ENCODE measurements at regions not wholly inside any gene's neighbourhood (a gene's known extent, or its start where the extent isn't known, plus 50 kb on each side); places are given as distances from the start of the nearest gene placed in this dataset.

- Histone ChIP-seq H4K20me1 (ENCODE audit: insufficient read depth) (no peaks in the 10 kb centered on the region), H3K9me2 (ENCODE audit: insufficient read depth) (no peaks in the 10 kb centered on the region), H3K4me2 (no peak overlapping the region), H3K27me3 (ENCODE audit: insufficient read depth, low read depth) (no peaks in the 10 kb centered on the region), H2AFZ (no peak overlapping the region), H3K9me3 (ENCODE audit: insufficient read depth, low read depth) (no peaks in the 10 kb centered on the region), H3K79me2 (ENCODE audit: low read depth) (no peaks in the 10 kb centered on the region), H3K36me3 (ENCODE audit: low read depth) (no peaks in the 10 kb centered on the region), H3K4me1 (replicated peaks; ENCODE audit: insufficient read depth) (no peaks in the 10 kb centered on the region), H3K27ac (no peak overlapping the region), H3K4me3 (no peak overlapping the region), H3F3A (ENCODE audit: insufficient read depth, low read depth) (no peaks in the 10 kb centered on the region)
- no peak for TF ChIP-seq CTCF (conservative IDR thresholded peaks at IDR 0.05)
- TF ChIP-seq EZH2 (IDR thresholded peaks at IDR 0.05; ENCODE audit: low read depth), result no peak
- intact Hi-C loops (cut with micrococcal nuclease; ENCODE audit: unreplicated experiment), result no loop called here
- no peak for DNase-seq
- ChIA-PET CTCF (no interaction called here), POLR2A (ENCODE audit: unreplicated experiment) (no interaction called here)
- no TSS peak for BruUV-seq (replicated peaks)
Observed at GRCh38 chrX:43003204-43003565, 225.2 kb upstream of the PPP1R2C start.

DNA sequence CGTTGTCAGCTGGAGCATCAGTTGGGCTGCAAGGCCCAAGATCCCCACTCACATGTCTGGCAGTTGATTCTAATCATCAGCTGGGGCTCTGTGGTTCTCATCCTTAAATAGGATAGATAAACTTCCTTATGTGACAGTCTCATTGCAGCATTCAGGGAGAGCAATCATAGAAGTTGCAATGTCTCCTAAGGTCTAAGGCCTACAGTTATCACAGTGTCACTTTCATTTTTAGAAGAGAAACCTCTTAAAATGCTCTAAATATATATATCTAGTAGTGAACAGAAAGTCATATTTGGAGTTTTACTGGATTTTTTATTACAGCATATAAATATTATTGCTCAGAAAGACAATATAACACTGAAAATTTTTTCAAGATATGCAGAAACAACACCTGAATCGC lies 226.0 kb upstream of the PPP1R2C start:
- DNase-seq, result no peak
- Histone ChIP-seq H3K9me2 (ENCODE audit: insufficient read depth) (no peaks in the 10 kb centered on the region), H3F3A (ENCODE audit: insufficient read depth, low read depth) (no peaks in the 10 kb centered on the region), H3K4me1 (replicated peaks; ENCODE audit: insufficient read depth) (no peaks in the 10 kb centered on the region), H3K4me2 (no peak overlapping the region), H3K27me3 (ENCODE audit: insufficient read depth, low read depth) (no peaks in the 10 kb centered on the region), H3K79me2 (ENCODE audit: low read depth) (no peaks in the 10 kb centered on the region), H3K9me3 (ENCODE audit: insufficient read depth, low read depth) (no peaks in the 10 kb centered on the region), H2AFZ (no peak overlapping the region), H3K4me3 (no peak overlapping the region), H3K27ac (no peak overlapping the region), H4K20me1 (ENCODE audit: insufficient read depth) (no peaks in the 10 kb centered on the region), H3K36me3 (ENCODE audit: low read depth) (no peaks in the 10 kb centered on the region)
- intact Hi-C loops (cut with micrococcal nuclease; ENCODE audit: unreplicated experiment), result no loop called here
- ChIA-PET CTCF (no interaction called here), POLR2A (ENCODE audit: unreplicated experiment) (no interaction called here)
- BruUV-seq (replicated peaks), result no TSS peak
- TF ChIP-seq CTCF (conservative IDR thresholded peaks at IDR 0.05) (no peak), EZH2 (IDR thresholded peaks at IDR 0.05; ENCODE audit: low read depth) (no peak)

DNA sequence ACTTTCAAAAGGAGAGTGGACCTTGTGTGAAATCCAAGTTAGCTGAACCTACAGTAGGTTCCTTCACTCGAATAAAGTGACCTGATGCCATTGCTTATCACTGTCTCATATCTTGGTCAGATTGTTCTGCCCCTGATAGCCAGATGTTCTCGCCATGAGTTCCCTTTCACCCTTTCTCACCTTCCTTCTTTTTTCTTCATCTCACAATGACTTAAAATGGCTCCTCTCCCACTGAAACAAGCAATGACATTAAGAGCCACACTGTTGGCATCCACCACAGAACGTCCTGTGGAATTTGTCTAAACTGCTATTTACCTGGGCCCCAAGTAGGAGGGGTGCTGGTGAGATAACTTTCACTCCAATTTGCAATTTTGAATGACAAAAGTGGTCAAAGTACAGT lies 227.6 kb upstream of the PPP1R2C start:
- Histone ChIP-seq H3F3A (ENCODE audit: insufficient read depth, low read depth) (no peaks in the 10 kb centered on the region), H3K4me3 (no peak overlapping the region), H3K4me2 (no peak overlapping the region), H3K9me2 (ENCODE audit: insufficient read depth) (no peaks in the 10 kb centered on the region), H4K20me1 (ENCODE audit: insufficient read depth) (no peaks in the 10 kb centered on the region), H3K79me2 (ENCODE audit: low read depth) (no peaks in the 10 kb centered on the region), H3K36me3 (ENCODE audit: low read depth) (no peaks in the 10 kb centered on the region), H2AFZ (no peak overlapping the region), H3K9me3 (ENCODE audit: insufficient read depth, low read depth) (no peaks in the 10 kb centered on the region), H3K27ac (no peak overlapping the region), H3K27me3 (ENCODE audit: insufficient read depth, low read depth) (no peaks in the 10 kb centered on the region), H3K4me1 (replicated peaks; ENCODE audit: insufficient read depth) (no peaks in the 10 kb centered on the region)
- DNase-seq, result no peak
- BruUV-seq (replicated peaks), result no TSS peak
- TF ChIP-seq CTCF (conservative IDR thresholded peaks at IDR 0.05) (no peak), EZH2 (IDR thresholded peaks at IDR 0.05; ENCODE audit: low read depth) (no peak)
- intact Hi-C loops (cut with micrococcal nuclease; ENCODE audit: unreplicated experiment), result no loop called here
- CTCF ChIA-PET, result no interaction called here
- POLR2A ChIA-PET (ENCODE audit: unreplicated experiment), result no interaction called here
